ENCODE measurements at regions not wholly inside any gene's neighbourhood (a gene's known extent, or its start where the extent isn't known, plus 50 kb on each side); places are given as distances from the start of the nearest gene placed in this dataset.

DNA sequence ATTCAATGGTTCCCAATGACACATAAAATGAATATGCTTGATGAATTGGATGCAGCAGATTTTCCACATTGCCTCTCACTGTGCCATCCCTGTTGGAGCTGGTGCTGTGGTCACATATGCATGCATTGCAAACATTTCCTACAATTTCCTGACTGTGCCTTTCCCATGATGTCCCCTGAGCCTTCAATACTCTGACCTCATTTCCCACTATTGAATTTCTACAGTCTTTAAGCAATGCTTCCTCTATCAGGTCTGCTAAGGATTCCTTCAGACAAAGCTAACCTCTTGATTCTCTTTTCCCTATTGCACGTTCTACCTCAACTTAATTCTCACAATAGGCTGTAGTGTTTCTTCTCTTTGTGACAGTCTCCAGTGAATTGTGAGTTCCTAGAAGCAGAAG, 342.5 kb upstream of the CRIM1 start:
- TF ChIP-seq, protein P1, sequence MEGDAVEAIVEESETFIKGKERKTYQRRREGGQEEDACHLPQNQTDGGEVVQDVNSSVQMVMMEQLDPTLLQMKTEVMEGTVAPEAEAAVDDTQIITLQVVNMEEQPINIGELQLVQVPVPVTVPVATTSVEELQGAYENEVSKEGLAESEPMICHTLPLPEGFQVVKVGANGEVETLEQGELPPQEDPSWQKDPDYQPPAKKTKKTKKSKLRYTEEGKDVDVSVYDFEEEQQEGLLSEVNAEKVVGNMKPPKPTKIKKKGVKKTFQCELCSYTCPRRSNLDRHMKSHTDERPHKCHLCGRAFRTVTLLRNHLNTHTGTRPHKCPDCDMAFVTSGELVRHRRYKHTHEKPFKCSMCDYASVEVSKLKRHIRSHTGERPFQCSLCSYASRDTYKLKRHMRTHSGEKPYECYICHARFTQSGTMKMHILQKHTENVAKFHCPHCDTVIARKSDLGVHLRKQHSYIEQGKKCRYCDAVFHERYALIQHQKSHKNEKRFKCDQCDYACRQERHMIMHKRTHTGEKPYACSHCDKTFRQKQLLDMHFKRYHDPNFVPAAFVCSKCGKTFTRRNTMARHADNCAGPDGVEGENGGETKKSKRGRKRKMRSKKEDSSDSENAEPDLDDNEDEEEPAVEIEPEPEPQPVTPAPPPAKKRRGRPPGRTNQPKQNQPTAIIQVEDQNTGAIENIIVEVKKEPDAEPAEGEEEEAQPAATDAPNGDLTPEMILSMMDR (IDR thresholded peaks at IDR 0.05; ENCODE audit: insufficient read depth, low read depth, low read length), result no peak
- no peak for TF ChIP-seq EZH2 (IDR thresholded peaks at IDR 0.05; ENCODE audit: insufficient read depth, low read length)
